ENCODE measurements at regions not wholly inside any gene's neighbourhood (a gene's known extent, or its start where the extent isn't known, plus 50 kb on each side); places are given as distances from the start of the nearest gene placed in this dataset.

DNA sequence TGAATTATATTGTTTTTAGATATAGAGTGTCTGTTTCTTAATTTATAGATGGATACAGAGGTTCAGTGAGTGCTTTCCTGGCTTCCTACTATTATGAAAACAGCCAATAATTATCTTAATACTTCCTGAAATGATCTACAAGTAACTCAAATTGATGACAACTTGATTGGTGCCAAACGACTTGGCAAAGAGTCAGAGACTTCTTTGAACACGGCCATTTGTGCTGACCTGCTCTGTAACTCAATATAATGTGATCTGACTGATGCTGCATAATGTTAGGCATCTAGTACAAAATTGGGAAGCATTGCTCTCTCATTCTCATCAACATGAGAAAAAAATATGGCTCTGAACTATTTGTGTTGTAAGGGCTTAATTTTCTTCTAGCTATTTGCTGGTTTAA lies 193.9 kb downstream of the DIPK2A start:
- TF ChIP-seq, protein P1, sequence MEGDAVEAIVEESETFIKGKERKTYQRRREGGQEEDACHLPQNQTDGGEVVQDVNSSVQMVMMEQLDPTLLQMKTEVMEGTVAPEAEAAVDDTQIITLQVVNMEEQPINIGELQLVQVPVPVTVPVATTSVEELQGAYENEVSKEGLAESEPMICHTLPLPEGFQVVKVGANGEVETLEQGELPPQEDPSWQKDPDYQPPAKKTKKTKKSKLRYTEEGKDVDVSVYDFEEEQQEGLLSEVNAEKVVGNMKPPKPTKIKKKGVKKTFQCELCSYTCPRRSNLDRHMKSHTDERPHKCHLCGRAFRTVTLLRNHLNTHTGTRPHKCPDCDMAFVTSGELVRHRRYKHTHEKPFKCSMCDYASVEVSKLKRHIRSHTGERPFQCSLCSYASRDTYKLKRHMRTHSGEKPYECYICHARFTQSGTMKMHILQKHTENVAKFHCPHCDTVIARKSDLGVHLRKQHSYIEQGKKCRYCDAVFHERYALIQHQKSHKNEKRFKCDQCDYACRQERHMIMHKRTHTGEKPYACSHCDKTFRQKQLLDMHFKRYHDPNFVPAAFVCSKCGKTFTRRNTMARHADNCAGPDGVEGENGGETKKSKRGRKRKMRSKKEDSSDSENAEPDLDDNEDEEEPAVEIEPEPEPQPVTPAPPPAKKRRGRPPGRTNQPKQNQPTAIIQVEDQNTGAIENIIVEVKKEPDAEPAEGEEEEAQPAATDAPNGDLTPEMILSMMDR (IDR thresholded peaks at IDR 0.05) = no peak
- no peak for TF ChIP-seq ZFX (IDR thresholded peaks at IDR 0.05; ENCODE audit: borderline replicate concordance)

All from 22Rv1 (cell line).